HG03575 (cell line): ENCODE measurements at regions not wholly inside any gene's neighbourhood (a gene's known extent, or its start where the extent isn't known, plus 50 kb on each side); places are given as distances from the start of the nearest gene placed in this dataset.
"Not testable (repeated sequence)": the region's sequence is repeated elsewhere in the genome, so short reads cannot be mapped to it uniquely, and the experiment has no call there.

ENCODE experiments used
- ATAC-seq: cut with Tn5 transposase; IDR thresholded peaks from one replicate; pipeline ENCODE4 v1.9.1; 2021; ENCODE audit not compliant: unreplicated experiment, insufficient number of reproducible peaks, low FRiP score; ENCODE audit errors: extremely low read depth

GRCh38 chr14:38973083-38973700 lies 129.8 kb downstream of the SEC23A start:
- ATAC-seq: no peak

- ATAC-seq: no peak
Observed at GRCh38 chr14:38972511-38972910, 130.5 kb downstream of the SEC23A start.

- no peak for ATAC-seq
Observed at GRCh38 chr14:38971258-38971921, 131.6 kb downstream of the SEC23A start.

GRCh38 chr14:38964630-38965029 lies 138.4 kb downstream of the SEC23A start:
- no peak for ATAC-seq

- no peak for ATAC-seq
Observed at GRCh38 chr14:38960946-38961531, 142.0 kb downstream of the SEC23A start.

GRCh38 chr14:38959021-38959420 lies 144.0 kb downstream of the SEC23A start:
- ATAC-seq: no peak

- ATAC-seq: no peak
Observed at GRCh38 chr14:38958589-38958988, 144.4 kb downstream of the SEC23A start.

GRCh38 chr14:38951451-38951850 lies 151.6 kb downstream of the SEC23A start:
- ATAC-seq: no peak

- no peak for ATAC-seq
Observed at GRCh38 chr14:38950676-38951075, 152.4 kb downstream of the SEC23A start.

GRCh38 chr14:38948576-38948975 lies 154.5 kb downstream of the SEC23A start:
- no peak for ATAC-seq

- no peak for ATAC-seq
Observed at GRCh38 chr14:38948171-38948570, 154.9 kb downstream of the SEC23A start.

GRCh38 chr14:38947343-38947742 lies 155.7 kb downstream of the SEC23A start:
- no peak for ATAC-seq

- ATAC-seq: no peak
Observed at GRCh38 chr14:38944691-38945090, 158.3 kb downstream of the SEC23A start.

- no peak for ATAC-seq
Observed at GRCh38 chr14:38941488-38941887, 161.5 kb downstream of the SEC23A start.

- ATAC-seq: not testable (repeated sequence)
Observed at GRCh38 chr14:38932653-38933000, 170.4 kb downstream of the SEC23A start.

- no peak for ATAC-seq
Observed at GRCh38 chr14:38931969-38932652, 170.9 kb downstream of the SEC23A start.

GRCh38 chr14:38930898-38931297 lies 172.1 kb downstream of the SEC23A start:
- no peak for ATAC-seq

- no peak for ATAC-seq
Observed at GRCh38 chr14:38930022-38930421, 173.0 kb downstream of the SEC23A start.

- no peak for ATAC-seq
Observed at GRCh38 chr14:38929416-38929815, 173.6 kb downstream of the SEC23A start.

GRCh38 chr14:38921893-38922292 lies 181.1 kb downstream of the SEC23A start:
- ATAC-seq: not testable (repeated sequence)
